GM23248 (cell line): ENCODE measurements at regions not wholly inside any gene's neighbourhood (a gene's known extent, or its start where the extent isn't known, plus 50 kb on each side); places are given as distances from the start of the nearest gene placed in this dataset.

Experiments used
- DNase-seq: peaks from one replicate; pipeline ENCODE4 v3.0.0-alpha.2; 2015
- H2AFZ ChIP-seq: fragments of 200-600 bp; sonication (generic); 2 replicates; pipeline ENCODE4 v1.6.1; 2016; ENCODE audit warnings: antibody characterized with exemption
- H3F3A ChIP-seq: fragments of 200-600 bp; sonication (generic); 2 replicates; pipeline ENCODE4 v1.6.1; 2016; ENCODE audit warnings: mild to moderate bottlenecking, antibody characterized with exemption, mixed run types; ENCODE audit not compliant: insufficient read depth
- H3K27ac ChIP-seq: fragments of 200-600 bp; sonication (generic); 2 replicates; pipeline ENCODE4 v1.5.1; 2016; ENCODE audit warnings: mild to moderate bottlenecking
- H3K27me3 ChIP-seq: fragments of 200-600 bp; sonication (generic); replicated peaks from 2 replicates; pipeline ENCODE4 v1.6.1; 2016; ENCODE audit warnings: mild to moderate bottlenecking; ENCODE audit not compliant: insufficient read depth
- H3K36me3 ChIP-seq: fragments of 200-600 bp; sonication (generic); 2 replicates; pipeline ENCODE4 v1.6.1; 2016; ENCODE audit warnings: low read depth, mild to moderate bottlenecking
- H3K4me1 ChIP-seq: fragments of 200-600 bp; sonication (generic); 2 replicates; pipeline ENCODE4 v1.6.1; 2016; ENCODE audit warnings: mild to moderate bottlenecking; ENCODE audit not compliant: insufficient read depth
- H3K4me2 ChIP-seq: fragments of 200-600 bp; sonication (generic); one replicate; pipeline ENCODE4 v1.6.1; 2016; ENCODE audit warnings: mild to moderate bottlenecking; ENCODE audit not compliant: unreplicated experiment
- H3K4me3 ChIP-seq: fragments of 200-600 bp; sonication (generic); 2 replicates; pipeline ENCODE4 v1.5.1; 2016; ENCODE audit warnings: mild to moderate bottlenecking
- H3K79me2 ChIP-seq: fragments of 200-600 bp; sonication (generic); 2 replicates; pipeline ENCODE4 v1.6.1; 2016; ENCODE audit warnings: mild to moderate bottlenecking; ENCODE audit not compliant: insufficient read depth
- H3K9ac ChIP-seq: fragments of 200-600 bp; sonication (generic); 2 replicates; pipeline ENCODE4 v1.6.1; 2016; ENCODE audit warnings: mild to moderate bottlenecking
- H3K9me2 ChIP-seq: fragments of 200-600 bp; sonication (generic); 2 replicates; pipeline ENCODE4 v1.6.1; 2016; ENCODE audit warnings: mixed run types, mild to moderate bottlenecking, moderate library complexity; ENCODE audit not compliant: insufficient read depth
- H3K9me3 ChIP-seq: fragments of 200-600 bp; sonication (generic); one replicate; pipeline ENCODE4 v1.6.1; 2017; ENCODE audit warnings: low read depth
- H4K20me1 ChIP-seq: fragments of 200-600 bp; sonication (generic); 2 replicates; pipeline ENCODE4 v1.6.0; 2016; ENCODE audit not compliant: insufficient read depth
- EZH2 ChIP-seq: fragments of 200-600 bp; sonication (generic); IDR thresholded peaks from 2 replicates; pipeline ENCODE4 v1.6.1; 2018; ENCODE audit warnings: antibody characterized with exemption, mild to moderate bottlenecking; ENCODE audit not compliant: insufficient read depth, poor library complexity, severe bottlenecking
- EZH2phosphoT487 ChIP-seq: fragments of 200-600 bp; sonication (generic); IDR thresholded peaks from 2 replicates; pipeline ENCODE4 v1.6.1; 2018; ENCODE audit warnings: antibody characterized with exemption, moderate library complexity, mild to moderate bottlenecking, low read depth; ENCODE audit not compliant: insufficient read depth
- WGBS, 2 experiments: methylation state at CpG; one replicate each; pipeline ENCODE4 v1.1.6; 2015 to 2017; ENCODE audit warnings: low lambda C conversion rate in 2 of 2, low coverage in 1 of 2; ENCODE audit errors: missing lambda C conversion rate in 2 of 2; 5-methylcytosine and 5-hydroxymethylcytosine counted together
- in situ Hi-C: fragments of 300-500 bp; cut with MboI; formaldehyde crosslinking; loops from 2 replicates; pipeline ENCODE4 v1.15.0; 2020

GRCh38 chr3:99119385-99119784 is 217.9 kb upstream of the DCBLD2 start:
- Histone ChIP-seq H3K4me1 (peaks cover 30% of the 10 kb centered on the region), H3K36me3 (no peaks in the 10 kb centered on the region), H3K9me3 (no peaks in the 10 kb centered on the region), H4K20me1 (no peaks in the 10 kb centered on the region), H3K27me3 (no peaks in the 10 kb centered on the region), H3K27ac (no peak overlapping the region), H3K4me2 (no peak overlapping the region), H3K79me2 (no peaks in the 10 kb centered on the region), H3K4me3 (no peak overlapping the region), H3F3A (peaks cover 23% of the 10 kb centered on the region), H3K9ac (no peak overlapping the region), H2AFZ (peak overlapping the region; percentile 3; the same call in 1 of the 2 replicates), H3K9me2 (0 out of 2 replicates have a peak, but pooled peaks cover 2% of the 10 kb centered on the region)
- peak; percentile 15 for DNase-seq
- TF ChIP-seq EZH2 (no peak), EZH2phosphoT487 (no peak)
- in situ Hi-C loops: no loop called here
- WGBS, 2 experiments: 92 to 100% methylated on average over 1 of the region's 1 CpG

GRCh38 chr3:99118381-99118780 is 216.9 kb upstream of the DCBLD2 start:
- peak overlapping the region; percentile 2 for H3K4me2 ChIP-seq
- H3K4me3 ChIP-seq: no peak overlapping the region
- peak; percentile 57 for DNase-seq
- H3K9me3 ChIP-seq: no peaks in the 10 kb centered on the region
- no peaks in the 10 kb centered on the region for H3K36me3 ChIP-seq
- H3K27me3 ChIP-seq: no peaks in the 10 kb centered on the region
- no peaks in the 10 kb centered on the region for H3K79me2 ChIP-seq
- H3K9ac ChIP-seq: no peak overlapping the region
- TF ChIP-seq EZH2 (no peak), EZH2phosphoT487 (no peak)
- H2AFZ ChIP-seq: no peak overlapping the region
- H3K9me2 ChIP-seq: 0 out of 2 replicates have a peak, but pooled peaks cover 2% of the 10 kb centered on the region
- in situ Hi-C loops: no loop called here
- peaks cover 23% of the 10 kb centered on the region for H3F3A ChIP-seq
- H3K4me1 ChIP-seq: peaks cover 30% of the 10 kb centered on the region
- WGBS, 2 experiments: 0 to 4% methylated on average over 1 of the region's 1 CpG
- no peaks in the 10 kb centered on the region for H4K20me1 ChIP-seq
- H3K27ac ChIP-seq: no peak overlapping the region

DNA sequence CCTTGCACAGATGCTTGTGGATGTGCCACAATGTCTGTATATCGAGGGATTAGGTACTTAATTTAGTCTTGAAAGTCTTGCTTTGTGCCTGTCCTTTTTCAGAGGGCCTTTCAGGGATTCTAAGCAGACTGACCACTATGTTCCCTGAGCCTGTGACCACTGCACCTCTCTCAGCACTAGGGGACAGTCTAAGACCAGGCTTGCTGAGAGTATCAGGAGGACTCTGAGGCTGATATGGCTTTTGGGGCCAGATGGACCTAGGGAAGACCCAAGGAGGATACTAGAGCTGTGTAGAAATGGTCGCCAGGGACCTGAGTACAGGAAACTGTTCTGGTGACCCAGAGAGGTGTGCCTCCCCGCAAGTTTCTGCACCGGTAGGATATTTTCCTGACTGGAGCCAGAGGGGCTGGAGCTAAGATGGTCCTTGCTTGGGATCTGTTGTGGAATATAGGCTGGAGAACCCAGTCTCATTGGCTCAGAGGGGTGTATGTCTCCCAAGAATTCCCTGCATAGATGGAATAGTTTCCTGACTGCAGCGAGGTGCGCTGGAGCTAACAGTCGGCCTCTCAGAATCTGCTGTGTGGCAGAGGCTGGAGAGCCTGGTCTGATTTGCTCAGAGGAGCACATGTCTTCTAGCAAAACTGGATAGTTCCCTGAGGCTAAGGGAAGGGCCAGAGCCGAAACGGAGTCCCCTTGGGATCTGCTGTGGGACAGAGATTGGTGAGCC is 213.2 kb upstream of the DCBLD2 start:
- H3F3A ChIP-seq: peaks cover 19% of the 10 kb centered on the region
- DNase-seq: peak; percentile 71
- in situ Hi-C loops: no loop called here
- H3K27ac ChIP-seq: no peak overlapping the region
- H3K4me1 ChIP-seq: peaks cover 27% of the 10 kb centered on the region
- H3K9me3 ChIP-seq: no peaks in the 10 kb centered on the region
- H3K27me3 ChIP-seq: no peaks in the 10 kb centered on the region
- 0 out of 2 replicates have a peak, but pooled peaks cover 2% of the 10 kb centered on the region for H3K9me2 ChIP-seq
- no peak overlapping the region for H3K9ac ChIP-seq
- no peaks in the 10 kb centered on the region for H4K20me1 ChIP-seq
- no peak overlapping the region for H2AFZ ChIP-seq
- H3K4me3 ChIP-seq: no peak overlapping the region
- WGBS, 2 experiments: 90% methylated on average over 9 of the region's 9 CpGs
- H3K36me3 ChIP-seq: no peaks in the 10 kb centered on the region
- H3K4me2 ChIP-seq: no peak overlapping the region
- TF ChIP-seq EZH2phosphoT487 (no peak), EZH2 (no peak)
- H3K79me2 ChIP-seq: no peaks in the 10 kb centered on the region

DNA sequence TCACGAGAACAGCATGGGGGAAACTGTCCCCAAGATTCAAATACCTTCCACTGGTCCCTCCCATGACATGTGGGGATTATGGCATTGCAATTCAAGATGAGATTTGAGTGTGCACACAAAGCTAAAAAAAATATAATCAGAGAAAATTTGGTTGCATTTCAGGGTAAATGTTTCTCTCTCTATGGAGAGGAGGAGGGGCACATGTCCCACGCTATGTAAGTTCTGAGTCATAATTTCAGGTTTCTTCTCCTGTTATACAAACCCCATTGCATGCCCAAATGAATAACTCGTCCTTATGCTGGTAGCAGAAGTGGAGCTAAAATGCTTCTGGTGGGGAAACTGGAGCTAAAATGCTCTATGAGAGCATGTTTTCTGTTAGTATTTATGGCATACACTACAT is 209.7 kb upstream of the DCBLD2 start:
- Histone ChIP-seq H3K9me3 (no peaks in the 10 kb centered on the region), H3K9ac (no peak overlapping the region), H3K4me1 (peaks cover 12% of the 10 kb centered on the region), H3K36me3 (no peaks in the 10 kb centered on the region), H3K27me3 (no peaks in the 10 kb centered on the region), H3K27ac (no peak overlapping the region), H3K79me2 (no peaks in the 10 kb centered on the region), H3K4me3 (no peak overlapping the region), H3F3A (peaks cover 14% of the 10 kb centered on the region), H4K20me1 (no peaks in the 10 kb centered on the region), H3K9me2 (0 out of 2 replicates have a peak, but pooled peaks cover 2% of the 10 kb centered on the region), H3K4me2 (no peak overlapping the region), H2AFZ (no peak overlapping the region)
- in situ Hi-C loops: no loop called here
- peak; percentile 1 for DNase-seq
- WGBS, 2 experiments: 88% methylated on average over 3 of the region's 3 CpGs
- TF ChIP-seq EZH2 (no peak), EZH2phosphoT487 (no peak)
